CD14-positive monocyte (primary cell): ENCODE measurements at regions not wholly inside any gene's neighbourhood (a gene's known extent, or its start where the extent isn't known, plus 50 kb on each side); places are given as distances from the start of the nearest gene placed in this dataset.

Source experiments
- DNase-seq, 3 donors: peaks; one replicate each; pipeline ENCODE4 v3.0.0-alpha.2; 2011 to 2022
- H2AFZ ChIP-seq: 2 replicates; pipeline ENCODE4 v1.6.0; 2012; ENCODE audit warnings: mild to moderate bottlenecking, low read depth, low read length, inconsistent platforms; ENCODE audit not compliant: insufficient read depth, poor library complexity, severe bottlenecking
- H3K27ac ChIP-seq, 2 donors: 1 replicate in 1 of 2; 2 replicates in 1 of 2; pipeline ENCODE4 v1.5.1; 2012 to 2013; ENCODE audit warnings: low read length in 2 of 2, control low read depth in 1 of 2, inconsistent platforms in 1 of 2, low read depth in 1 of 2, mild to moderate bottlenecking in 1 of 2
- H3K27me3 ChIP-seq, 2 donors: one replicate each; pipeline versions ENCODE4 v1.6.0 to v1.6.1; 2011 to 2013; ENCODE audit warnings: low read length in 2 of 2; ENCODE audit not compliant: control insufficient read depth in 2 of 2, insufficient read depth in 2 of 2
- H3K36me3 ChIP-seq, 2 donors: replicated peaks in 1 of 2; 1 replicate in 1 of 2; 2 replicates in 1 of 2; pipeline versions ENCODE4 v1.5.1 to v1.6.1; 2012 to 2013; ENCODE audit warnings: low read length in 2 of 2, control low read depth in 1 of 2, inconsistent platforms in 1 of 2, mild to moderate bottlenecking in 1 of 2; ENCODE audit not compliant: insufficient read depth in 2 of 2, control insufficient read depth in 1 of 2
- H3K4me1 ChIP-seq, 2 donors: 1 replicate in 1 of 2; 2 replicates in 1 of 2; pipeline versions ENCODE4 v1.5.1 to v1.6.1; 2012 to 2013; ENCODE audit warnings: low read length in 2 of 2, control low read depth in 1 of 2, inconsistent platforms in 1 of 2, mild to moderate bottlenecking in 1 of 2, moderate library complexity in 1 of 2; ENCODE audit not compliant: insufficient read depth in 2 of 2, control insufficient read depth in 1 of 2
- H3K4me2 ChIP-seq: replicated peaks from 2 replicates; pipeline ENCODE3; 2012; ENCODE audit warnings: low read length, moderate library complexity, mild to moderate bottlenecking; ENCODE audit not compliant: poor library complexity, severe bottlenecking; ENCODE audit errors: extremely low read depth
- H3K4me3 ChIP-seq, 3 experiments: fragments of 200-600 bp in 1 of 3; sonication (generic) in 1 of 3; replicated peaks in 1 of 3; 1 replicate in 2 of 3; 2 replicates in 1 of 3; pipeline ENCODE4 v1.5.1; 2011 to 2013; ENCODE audit warnings: low read length in 3 of 3, mild to moderate bottlenecking in 3 of 3, control low read depth in 2 of 3, low read depth in 2 of 3, inconsistent platforms in 1 of 3, moderate library complexity in 1 of 3
- H3K79me2 ChIP-seq: 2 replicates; pipeline ENCODE4 v1.6.0; 2012; ENCODE audit warnings: mild to moderate bottlenecking, control low read depth, inconsistent platforms, low read length, moderate library complexity; ENCODE audit not compliant: insufficient read depth
- H3K9ac ChIP-seq: 2 replicates; pipeline ENCODE4 v1.6.0; 2017; ENCODE audit warnings: low read length, mild to moderate bottlenecking; ENCODE audit not compliant: insufficient read depth, poor library complexity, severe bottlenecking
- H3K9me3 ChIP-seq, 2 donors: replicated peaks in 1 of 2; 1 replicate in 1 of 2; 2 replicates in 1 of 2; pipeline versions ENCODE4 v1.5.1 to v1.6.1; 2012 to 2013; ENCODE audit warnings: low read length in 2 of 2, control low read depth in 1 of 2; ENCODE audit not compliant: control insufficient read depth in 1 of 2, insufficient read depth in 1 of 2
- H4K20me1 ChIP-seq: 2 replicates; pipeline ENCODE4 v1.6.0; 2012; ENCODE audit warnings: mild to moderate bottlenecking, low read length, control low read depth, moderate library complexity; ENCODE audit not compliant: insufficient read depth
- H3K27ac Mint-ChIP-seq, 7 donors: one replicate each; pipeline ENCODE4 v1.8.0; 2020; ENCODE audit warnings: mild to moderate bottlenecking in 7 of 7, mixed read lengths in 7 of 7, moderate library complexity in 6 of 7, inconsistent platforms in 2 of 7
- H3K27me3 Mint-ChIP-seq, 3 donors: one replicate each; pipeline ENCODE4 v1.8.0; 2021 to 2022; ENCODE audit warnings: low read depth in 3 of 3, mild to moderate bottlenecking in 3 of 3, mixed read lengths in 3 of 3, moderate library complexity in 3 of 3, inconsistent platforms in 1 of 3
- H3K36me3 Mint-ChIP-seq, 2 donors: one replicate each; pipeline ENCODE4 v1.8.0; 2020; ENCODE audit warnings: mixed read lengths in 2 of 2, inconsistent platforms in 1 of 2, mild to moderate bottlenecking in 1 of 2
- H3K4me1 Mint-ChIP-seq: one replicate; pipeline ENCODE4 v1.8.0; 2020; ENCODE audit warnings: mild to moderate bottlenecking, mixed read lengths
- H3K4me3 Mint-ChIP-seq, 2 donors: one replicate each; pipeline ENCODE4 v1.8.0; 2020; ENCODE audit warnings: mild to moderate bottlenecking in 2 of 2, mixed read lengths in 2 of 2, moderate library complexity in 1 of 2
- H3K9me3 Mint-ChIP-seq, 7 donors: one replicate each; pipeline ENCODE4 v1.8.0; 2020 to 2022; ENCODE audit warnings: mixed read lengths in 7 of 7, mild to moderate bottlenecking in 6 of 7, moderate library complexity in 6 of 7, inconsistent platforms in 2 of 7
- CTCF ChIP-seq: fragments of 200-600 bp; IDR thresholded peaks from one replicate; pipeline ENCODE4 v1.8.0; 2022; ENCODE audit warnings: antibody characterized with exemption, mild to moderate bottlenecking
- WGBS: methylation state at CpG from one replicate; pipeline ENCODE4 v1.1.5; 2013; ENCODE audit warnings: missing lambda C conversion rate; ENCODE audit not compliant: insufficient coverage; 5-methylcytosine and 5-hydroxymethylcytosine counted together
- intact Hi-C, 2 donors: fragments of 100-400 bp; cut with micrococcal nuclease; formaldehyde crosslinking; loops; one replicate each; pipeline versions ENCODE4 v1.15.0 to v1.15.1; 2023

- H3K36me3 ChIP-seq = no peaks in the 10 kb centered on the region
- H3K4me3 ChIP-seq = no peak overlapping the region
- no peak overlapping the region for H3K4me2 ChIP-seq
- no CpG with 5 or more reads among the region's 2 CpGs for WGBS
- Mint-ChIP-seq H3K4me1 (no peaks in the 10 kb centered on the region), H3K36me3 (no peaks in the 10 kb centered on the region), H3K4me3 (no peak overlapping the region), H3K27me3 (peaks cover 0 to 5% (median 3%) of the 10 kb centered on the region in 3 donors), H3K27ac (no peak overlapping the region), H3K9me3 (peaks cover 0 to 6% (median 1%) of the 10 kb centered on the region in 7 donors)
- no peak overlapping the region for H2AFZ ChIP-seq
- H3K9ac ChIP-seq = no peak overlapping the region
- TF ChIP-seq CTCF = no peak
- H3K27ac ChIP-seq = no peak overlapping the region
- no peaks in the 10 kb centered on the region for H3K9me3 ChIP-seq
- no peak for DNase-seq
- H3K27me3 ChIP-seq = no peaks in the 10 kb centered on the region
- H3K4me1 ChIP-seq = no peaks in the 10 kb centered on the region
- intact Hi-C loops = no loop called here
- H3K79me2 ChIP-seq = no peaks in the 10 kb centered on the region
- H4K20me1 ChIP-seq = no peaks in the 10 kb centered on the region
These were observed 240.0 kb upstream of the IRX5 start for GRCh38 chr16:54690710-54691109.

- Histone ChIP-seq H3K4me2 (no peak overlapping the region), H3K36me3 (no peaks in the 10 kb centered on the region), H4K20me1 (no peaks in the 10 kb centered on the region), H3K9ac (no peak overlapping the region), H2AFZ (no peak overlapping the region), H3K79me2 (no peaks in the 10 kb centered on the region), H3K9me3 (no peaks in the 10 kb centered on the region), H3K4me1 (no peaks in the 10 kb centered on the region), H3K27me3 (no peaks in the 10 kb centered on the region), H3K4me3 (no peak overlapping the region), H3K27ac (no peak overlapping the region)
- no peaks in the 10 kb centered on the region for H3K4me1 Mint-ChIP-seq
- peaks cover 0 to 5% (median 3%) of the 10 kb centered on the region in 3 donors for H3K27me3 Mint-ChIP-seq
- no peak overlapping the region for H3K4me3 Mint-ChIP-seq
- H3K27ac Mint-ChIP-seq = no peak overlapping the region
- intact Hi-C loops = no loop called here
- WGBS = 89% methylated on average over 1 of the region's 2 CpGs
- no peak for TF ChIP-seq CTCF
- DNase-seq = no peak
- no peaks in the 10 kb centered on the region for H3K36me3 Mint-ChIP-seq
- peaks cover 0 to 6% (median 3%) of the 10 kb centered on the region in 7 donors for H3K9me3 Mint-ChIP-seq
These were observed 240.4 kb upstream of the IRX5 start for GRCh38 chr16:54690306-54690705.
